ENCODE measurements at regions not wholly inside any gene's neighbourhood (a gene's known extent, or its start where the extent isn't known, plus 50 kb on each side); places are given as distances from the start of the nearest gene placed in this dataset.
A peak's percentile ranks its signal among the peaks of the same experiment; 100 is the strongest.

- DNase-seq (ENCODE audit: low spot score) = no peak
- in situ Hi-C loops (cut with MboI; ENCODE audit: low sequenced_read_pairs, unreplicated experiment) = no loop called here
Measured at GRCh38 chr1:79874289-79874688, 867.8 kb upstream of the ADGRL4 start.

GRCh38 chr1:79859212-79859948, 852.9 kb upstream of the ADGRL4 start:
- in situ Hi-C loops (cut with MboI; ENCODE audit: low sequenced_read_pairs, unreplicated experiment) = no loop called here
- no peak for DNase-seq (ENCODE audit: low spot score)
- no peak for TF ChIP-seq CTCF (IDR thresholded peaks at IDR 0.05; ENCODE audit: borderline replicate concordance, control extremely low read depth, extremely low read depth, insufficient read depth, missing control alignments)

More at GRCh38 chr1:79874289-79874688, 867.8 kb upstream of the ADGRL4 start:
- peak; percentile 8 for TF ChIP-seq CTCF (IDR thresholded peaks at IDR 0.05; ENCODE audit: borderline replicate concordance, control extremely low read depth, extremely low read depth, insufficient read depth, missing control alignments)

- DNase-seq (ENCODE audit: low spot score) = no peak
- in situ Hi-C loops (cut with MboI; ENCODE audit: low sequenced_read_pairs, unreplicated experiment) = no loop called here
- no peak for TF ChIP-seq CTCF (IDR thresholded peaks at IDR 0.05; ENCODE audit: borderline replicate concordance, control extremely low read depth, extremely low read depth, insufficient read depth, missing control alignments)
Measured at GRCh38 chr1:79852004-79852403, 845.5 kb upstream of the ADGRL4 start.

- in situ Hi-C loops (cut with MboI; ENCODE audit: low sequenced_read_pairs, unreplicated experiment) = no loop called here
- TF ChIP-seq CTCF (IDR thresholded peaks at IDR 0.05; ENCODE audit: borderline replicate concordance, control extremely low read depth, extremely low read depth, insufficient read depth, missing control alignments) = no peak
- no peak for DNase-seq (ENCODE audit: low spot score)
Measured at GRCh38 chr1:79849388-79849787, 842.9 kb upstream of the ADGRL4 start.

- in situ Hi-C loops (cut with MboI; ENCODE audit: low sequenced_read_pairs, unreplicated experiment) = no loop called here
- TF ChIP-seq CTCF (IDR thresholded peaks at IDR 0.05; ENCODE audit: borderline replicate concordance, control extremely low read depth, extremely low read depth, insufficient read depth, missing control alignments) = no peak
Measured at GRCh38 chr1:79848316-79848715, 841.8 kb upstream of the ADGRL4 start.

GRCh38 chr1:79847700-79848099, 841.2 kb upstream of the ADGRL4 start:
- in situ Hi-C loops (cut with MboI; ENCODE audit: low sequenced_read_pairs, unreplicated experiment) = no loop called here
- no peak for TF ChIP-seq CTCF (IDR thresholded peaks at IDR 0.05; ENCODE audit: borderline replicate concordance, control extremely low read depth, extremely low read depth, insufficient read depth, missing control alignments)
- no peak for DNase-seq (ENCODE audit: low spot score)

More at GRCh38 chr1:79848316-79848715, 841.8 kb upstream of the ADGRL4 start:
- no peak for DNase-seq (ENCODE audit: low spot score)
